A549 (cell line): ENCODE measurements at regions not wholly inside any gene's neighbourhood (a gene's known extent, or its start where the extent isn't known, plus 50 kb on each side); places are given as distances from the start of the nearest gene placed in this dataset.

Experiments used
- ATAC-seq, 2 experiments: fragments of 200-7000 bp in 1 of 2; fragments of >200 bp in 1 of 2; cut with Nextera tagmentation in 1 of 2; cut with Tn5 transposase in 1 of 2; 3 replicates each; pipeline versions ENCODE4 v1.8.0 to v1.9.1; 2018 to 2020; ENCODE audit warnings: mild to moderate bottlenecking in 1 of 2, moderate library complexity in 1 of 2
- CTCF ChIA-PET: fragments of 300-600 bp; sonication (Branson Sonifier 250); formaldehyde crosslinking; extraction: SDS; loops from one replicate; lab custom pipeline; 2021; ENCODE audit warnings: antibody characterized with exemption, inconsistent platforms; lab: Yijun Ruan, JAX
- POLR2A ChIA-PET: fragments of 350-600 bp; formaldehyde crosslinking; extraction: SDS; loops from one replicate; lab custom pipeline; 2021; ENCODE audit warnings: antibody characterized with exemption, inconsistent platforms; lab: Yijun Ruan, JAX
- DNase-seq, 2 experiments: peaks; one replicate each; pipeline versions ENCODE4 v3.0.0 to v3.0.0-alpha.2; 2011 to 2016; ENCODE audit warnings: low read depth in 1 of 2, low spot score in 1 of 2
- FAIRE-seq: peaks from 2 replicates; lab custom pipeline; 2011; peaks lifted over from hg19 to GRCh38; lab: Jason Lieb, UNC
- H3K27ac ChIP-seq, 2 experiments: fragments of >200 bp; sonication (Bioruptor Twin); formaldehyde crosslinking; 3 replicates each; pipeline ENCODE4 v1.5.1; 2016 to 2017
- H3K4me1 ChIP-seq: fragments of >200 bp; sonication (Bioruptor Twin); formaldehyde crosslinking; 3 replicates; pipeline ENCODE4 v1.6.1; 2016
- H3K4me2 ChIP-seq: fragments of >200 bp; sonication (Bioruptor Twin); formaldehyde crosslinking; 3 replicates; pipeline ENCODE4 v1.6.1; 2016
- H3K4me3 ChIP-seq: fragments of >200 bp; sonication (Bioruptor Twin); formaldehyde crosslinking; 3 replicates; pipeline ENCODE4 v1.5.1; 2016
- H3K9me3 ChIP-seq: fragments of >200 bp; sonication (Bioruptor Twin); formaldehyde crosslinking; 3 replicates; pipeline ENCODE4 v1.6.1; 2016
- CEBPB ChIP-seq, 2 experiments: fragments of >200 bp in 1 of 2; sonication (Bioruptor Twin) in 1 of 2; formaldehyde crosslinking in 1 of 2; IDR thresholded peaks; 2 replicates each; pipeline ENCODE4 v1.6.1; 2012 to 2016
- EP300 ChIP-seq, 2 experiments: fragments of >200 bp; sonication (Bioruptor Twin); formaldehyde crosslinking; IDR thresholded peaks; 2 replicates in 1 of 2; 3 replicates in 1 of 2; pipeline ENCODE4 v1.6.1; 2016 to 2017
- ESRRA ChIP-seq: fragments of 150-350 bp; IDR thresholded peaks from 2 replicates; pipeline ENCODE4 v1.6.1; 2014; ENCODE audit warnings: mild to moderate bottlenecking, low read length, borderline replicate concordance
- FOSB ChIP-seq: fragments of 250-450 bp; sonication (Bioruptor Pico); IDR thresholded peaks from 2 replicates; pipeline ENCODE4 v1.5.0; 2020; ENCODE audit warnings: mild to moderate bottlenecking, moderate library complexity
- FOSL2 ChIP-seq, 2 experiments: fragments of 450-650 bp in 1 of 2; fragments of >200 bp in 1 of 2; sonication (Bioruptor Twin) in 1 of 2; formaldehyde crosslinking; IDR thresholded peaks; 2 replicates each; pipeline versions ENCODE4 v1.5.0 to v1.6.1; 2016 to 2020; ENCODE audit warnings: mild to moderate bottlenecking in 1 of 2, moderate library complexity in 1 of 2
- GATA3 ChIP-seq: IDR thresholded peaks from 2 replicates; pipeline ENCODE4 v1.6.1; 2012; ENCODE audit warnings: borderline replicate concordance
- HEYL ChIP-seq: fragments of 250-450 bp; sonication (Bioruptor Pico); IDR thresholded peaks from 2 replicates; pipeline ENCODE4 v1.8.0; 2021; ENCODE audit warnings: mild to moderate bottlenecking, moderate library complexity
- HOXA7 ChIP-seq: fragments of 250-450 bp; sonication (Bioruptor Pico); IDR thresholded peaks from 2 replicates; pipeline ENCODE4 v1.5.0; 2020; ENCODE audit warnings: mild to moderate bottlenecking, moderate library complexity
- HOXB13 ChIP-seq: fragments of 250-450 bp; sonication (Bioruptor Pico); IDR thresholded peaks from 2 replicates; pipeline ENCODE4 v1.5.0; 2020; ENCODE audit warnings: low read depth, mild to moderate bottlenecking, moderate library complexity
- HOXB5 ChIP-seq: fragments of 250-450 bp; sonication (Bioruptor Pico); IDR thresholded peaks from 2 replicates; pipeline ENCODE4 v1.5.0; 2020; ENCODE audit warnings: mild to moderate bottlenecking, moderate library complexity
- JUN ChIP-seq, 2 experiments: fragments of >200 bp; sonication (Bioruptor Twin); formaldehyde crosslinking; IDR thresholded peaks; 2 replicates in 1 of 2; 3 replicates in 1 of 2; pipeline ENCODE4 v1.6.1; 2016 to 2017
- JUNB ChIP-seq: fragments of >200 bp; sonication (Bioruptor Twin); formaldehyde crosslinking; IDR thresholded peaks from 2 replicates; pipeline ENCODE4 v1.6.1; 2016
- MAFK ChIP-seq: fragments of 450-650 bp; IDR thresholded peaks from 2 replicates; pipeline ENCODE4 v1.6.1; 2014; ENCODE audit not compliant: partially characterized antibody
- MYC ChIP-seq: IDR thresholded peaks from 2 replicates; pipeline ENCODE4 v1.6.1; 2012; ENCODE audit warnings: mild to moderate bottlenecking, inconsistent platforms, low read length, improper control_type of control experiment, borderline replicate concordance
- NPAS2 ChIP-seq: fragments of 250-450 bp; sonication (Bioruptor Pico); IDR thresholded peaks from 2 replicates; pipeline ENCODE4 v1.8.0; 2022; ENCODE audit warnings: mild to moderate bottlenecking, moderate library complexity, borderline replicate concordance
- PHF8 ChIP-seq: fragments of 200-600 bp; sonication (generic); IDR thresholded peaks from 2 replicates; pipeline ENCODE4 v1.6.1; 2016; ENCODE audit warnings: low read depth, mild to moderate bottlenecking, antibody characterized with exemption, moderate library complexity, borderline replicate concordance
- RAD21 ChIP-seq, 2 experiments: fragments of >200 bp in 1 of 2; sonication (Bioruptor Twin) in 1 of 2; formaldehyde crosslinking in 1 of 2; IDR thresholded peaks in 1 of 2; conservative IDR thresholded peaks in 1 of 2; 2 replicates in 1 of 2; 3 replicates in 1 of 2; pipeline ENCODE4 v1.6.1; 2012 to 2018; ENCODE audit warnings: inconsistent platforms in 1 of 2
- RARB ChIP-seq: fragments of 250-450 bp; sonication (Bioruptor Pico); IDR thresholded peaks from 2 replicates; pipeline ENCODE4 v1.8.0; 2021; ENCODE audit warnings: mild to moderate bottlenecking, moderate library complexity
- RNF2 ChIP-seq: fragments of 200-600 bp; sonication (generic); IDR thresholded peaks from 2 replicates; pipeline ENCODE4 v1.6.1; 2016; ENCODE audit warnings: low read depth, mild to moderate bottlenecking, antibody characterized with exemption, moderate library complexity, borderline replicate concordance
- SMC3 ChIP-seq: fragments of >200 bp; sonication (Bioruptor Twin); formaldehyde crosslinking; IDR thresholded peaks from 3 replicates; pipeline ENCODE4 v1.6.1; 2018; ENCODE audit warnings: inconsistent platforms
- SREBF2 ChIP-seq: fragments of 450-650 bp; IDR thresholded peaks from 2 replicates; pipeline ENCODE4 v1.6.1; 2014; ENCODE audit warnings: mild to moderate bottlenecking, moderate library complexity
- TP53 ChIP-seq: fragments of 250-450 bp; sonication (Bioruptor Pico); IDR thresholded peaks from 2 replicates; pipeline ENCODE4 v1.5.0; 2021; ENCODE audit warnings: mild to moderate bottlenecking, moderate library complexity
- USF2 ChIP-seq: fragments of 450-650 bp; IDR thresholded peaks from 2 replicates; pipeline ENCODE4 v1.6.1; 2014; ENCODE audit warnings: antibody characterized with exemption
- WGBS: methylation state at CpG from one replicate; pipeline ENCODE4 v1.1.6; 2017; ENCODE audit errors: missing lambda C conversion rate; 5-methylcytosine and 5-hydroxymethylcytosine counted together
- TF ChIP-seq, protein P1 (sequence below): fragments of 150-350 bp; IDR thresholded peaks from 2 replicates; pipeline ENCODE4 v1.6.1; 2014; ENCODE audit warnings: low read depth, mild to moderate bottlenecking, low read length
- TF ChIP-seq, protein P2 (sequence below): IDR thresholded peaks from 2 replicates; pipeline ENCODE4 v1.6.1; 2012
- TF ChIP-seq, protein P3 (sequence below): fragments of >200 bp; sonication (Bioruptor Twin); formaldehyde crosslinking; IDR thresholded peaks from 3 replicates; pipeline ENCODE4 v1.6.1; 2016
- TF ChIP-seq, protein P4 (sequence below): fragments of 200-600 bp; sonication (generic); IDR thresholded peaks from 2 replicates; pipeline ENCODE4 v1.6.1; 2016; ENCODE audit warnings: antibody characterized with exemption, mild to moderate bottlenecking, moderate library complexity

DNA sequence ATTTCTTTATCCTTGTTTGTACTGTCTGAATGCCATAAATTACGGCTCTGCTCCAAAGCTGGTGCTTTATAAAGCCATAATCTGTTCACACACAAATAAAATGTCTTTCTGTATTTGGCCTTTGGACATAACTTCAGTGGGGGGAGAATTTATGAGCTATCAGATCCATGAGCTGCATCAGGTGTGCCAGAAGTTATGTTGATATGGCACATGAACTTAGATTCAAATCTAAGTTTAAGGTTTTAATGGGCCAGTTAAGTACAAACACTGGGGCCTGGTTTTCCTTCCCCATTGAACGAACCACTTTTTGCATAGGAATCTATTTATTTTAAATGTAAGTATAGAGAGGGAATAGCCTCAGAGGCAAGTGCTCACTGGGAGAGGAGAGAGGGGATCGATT lies 239.9 kb downstream of the NFKBIZ start:
- H3K4me1 ChIP-seq: peaks cover 32% of the 10 kb centered on the region
- peak overlapping the region; percentile 82 to 86 for H3K27ac ChIP-seq
- DNase-seq (peak in 1 of 2 experiments; percentile 15), FAIRE-seq (no peak), ATAC-seq (peak in 1 of 2 experiments; percentile 5; a peak in 2 of 6 replicates)
- 42% methylated on average over 3 of the region's 3 CpGs for WGBS
- peak overlapping the region; percentile 65 for H3K4me2 ChIP-seq
- POLR2A ChIA-PET: interaction anchor here (1.0 to 2.0 kb wide), 3 partner anchors 92 to 240 kb away, joined by 3 to 12 read pairs (median 6); partner anchors contain the start of gene NFKBIZ
- no peak overlapping the region for H3K4me3 ChIP-seq
- peak; percentile 17; the same call in 1 of the 2 replicates for TF ChIP-seq HOXB5 (CRISPR knock-in tag)
- no peak for TF ChIP-seq TP53 (CRISPR knock-in tag)
- 0 out of 2 replicates have a peak, but pooled peaks have one; percentile 49 for TF ChIP-seq FOSB (CRISPR knock-in tag)
- peak; percentile 34; the same call in 1 of the 2 replicates for TF ChIP-seq HOXB13 (CRISPR knock-in tag)
- H3K9me3 ChIP-seq: no peaks in the 10 kb centered on the region
- CTCF ChIA-PET: interaction anchor here (0.6 to 2.8 kb wide), 6 partner anchors 9 to 275 kb away, joined by 3 to 9 read pairs (median 3); no protein-coding TSS in a partner anchor

DNA sequence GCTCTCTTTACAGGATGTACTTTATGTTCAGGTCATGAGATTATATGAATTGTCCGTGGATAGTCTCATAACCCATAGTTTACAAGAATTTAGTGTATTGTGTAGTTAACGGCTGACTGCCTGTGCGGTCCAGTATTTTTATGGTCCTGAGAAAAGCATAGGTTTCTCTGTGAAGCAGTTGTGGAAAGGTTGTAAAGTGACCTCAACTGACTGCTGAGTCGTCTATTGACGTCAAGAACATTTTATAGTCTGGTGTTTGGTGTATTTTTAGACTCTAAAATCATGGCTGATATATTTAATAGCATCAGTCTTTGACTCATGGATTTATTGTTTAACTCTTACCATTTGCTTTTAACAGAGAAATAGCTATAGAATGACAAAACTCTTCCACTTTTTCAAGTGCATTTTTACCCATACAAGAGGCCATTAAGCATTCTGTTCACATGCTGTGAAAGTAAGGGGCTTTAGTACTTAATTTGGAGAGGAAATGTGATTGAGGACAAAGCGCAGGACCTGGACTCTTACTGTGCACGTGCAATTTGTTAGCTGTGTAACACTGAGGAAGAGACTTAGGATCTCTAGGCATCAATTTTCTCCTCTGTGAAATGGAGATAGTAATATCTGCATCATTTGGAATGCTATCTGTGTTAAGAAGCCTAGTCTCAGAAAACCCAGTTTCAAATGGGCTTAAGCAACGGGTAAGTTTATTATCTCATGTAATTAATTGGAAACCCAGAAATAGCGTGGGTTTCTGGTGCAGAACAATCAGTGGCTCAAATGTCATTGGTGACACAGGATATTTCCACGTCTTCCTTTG lies 240.8 kb downstream of the NFKBIZ start:
- FAIRE-seq: no peak
- Histone ChIP-seq H3K4me2 (peak overlapping the region; percentile 65), H3K4me1 (peaks cover 32% of the 10 kb centered on the region), H3K4me3 (no peak overlapping the region), H3K27ac (peak overlapping the region; percentile 82 to 86), H3K9me3 (no peaks in the 10 kb centered on the region)
- 19% methylated on average over 10 of the region's 10 CpGs for WGBS
- POLR2A ChIA-PET: interaction anchor here (0.8 to 2.0 kb wide), 3 partner anchors 89 to 241 kb away, joined by 6 to 12 read pairs (median 7); partner anchors contain the start of gene NFKBIZ
- ATAC-seq: peak; percentile 89 to 92
- DNase-seq: peak; percentile 20 to 91
- CTCF ChIA-PET: interaction anchor here (0.6 to 2.8 kb wide), 6 partner anchors 10 to 276 kb away, joined by 3 to 9 read pairs (median 3); no protein-coding TSS in a partner anchor
- TF ChIP-seq USF2: no peak
- TF ChIP-seq, protein P1, sequence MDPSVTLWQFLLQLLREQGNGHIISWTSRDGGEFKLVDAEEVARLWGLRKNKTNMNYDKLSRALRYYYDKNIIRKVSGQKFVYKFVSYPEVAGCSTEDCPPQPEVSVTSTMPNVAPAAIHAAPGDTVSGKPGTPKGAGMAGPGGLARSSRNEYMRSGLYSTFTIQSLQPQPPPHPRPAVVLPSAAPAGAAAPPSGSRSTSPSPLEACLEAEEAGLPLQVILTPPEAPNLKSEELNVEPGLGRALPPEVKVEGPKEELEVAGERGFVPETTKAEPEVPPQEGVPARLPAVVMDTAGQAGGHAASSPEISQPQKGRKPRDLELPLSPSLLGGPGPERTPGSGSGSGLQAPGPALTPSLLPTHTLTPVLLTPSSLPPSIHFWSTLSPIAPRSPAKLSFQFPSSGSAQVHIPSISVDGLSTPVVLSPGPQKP: no peak
- peak; percentile 32; the same call in 1 of the 2 replicates for TF ChIP-seq FOSB (CRISPR knock-in tag)
- peak; percentile 52; the same call in 2 of the 3 replicates for TF ChIP-seq SMC3
- TF ChIP-seq GATA3: peak; percentile 92
- TF ChIP-seq SREBF2: no peak
- TF ChIP-seq JUNB: peak; percentile 97
- TF ChIP-seq EP300 (IDR thresholded peaks at IDR 0.05): peak; percentile 97 to 98
- TF ChIP-seq HOXA7 (CRISPR knock-in tag): peak; percentile 42; the same call in 1 of the 2 replicates
- no peak for TF ChIP-seq RNF2
- TF ChIP-seq FOSL2 (IDR thresholded peaks at IDR 0.05): peak; percentile 88
- TF ChIP-seq FOSL2 (CRISPR knock-in tag; IDR thresholded peaks at IDR 0.05): peak; percentile 93
- no peak for TF ChIP-seq PHF8
- TF ChIP-seq HEYL (CRISPR knock-in tag): peak; percentile 9; the same call in 1 of the 2 replicates
- peak in 1 of 2 experiments; percentile 76; a peak in 3 of 5 replicates for TF ChIP-seq RAD21 (conservative IDR thresholded peaks at IDR 0.05 in 1 of 2, IDR thresholded peaks at IDR 0.05 in 1 of 2)
- TF ChIP-seq NPAS2 (CRISPR knock-in tag): no peak
- peak; percentile 15 to 24; a peak in 1 of 4 replicates for TF ChIP-seq CEBPB (IDR thresholded peaks at IDR 0.05)
- TF ChIP-seq HOXB5 (CRISPR knock-in tag): peak; percentile 47
- TF ChIP-seq MAFK: peak; percentile 26
- TF ChIP-seq, protein P2, sequence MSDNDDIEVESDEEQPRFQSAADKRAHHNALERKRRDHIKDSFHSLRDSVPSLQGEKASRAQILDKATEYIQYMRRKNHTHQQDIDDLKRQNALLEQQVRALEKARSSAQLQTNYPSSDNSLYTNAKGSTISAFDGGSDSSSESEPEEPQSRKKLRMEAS: peak; percentile 55
- TF ChIP-seq, protein P3, sequence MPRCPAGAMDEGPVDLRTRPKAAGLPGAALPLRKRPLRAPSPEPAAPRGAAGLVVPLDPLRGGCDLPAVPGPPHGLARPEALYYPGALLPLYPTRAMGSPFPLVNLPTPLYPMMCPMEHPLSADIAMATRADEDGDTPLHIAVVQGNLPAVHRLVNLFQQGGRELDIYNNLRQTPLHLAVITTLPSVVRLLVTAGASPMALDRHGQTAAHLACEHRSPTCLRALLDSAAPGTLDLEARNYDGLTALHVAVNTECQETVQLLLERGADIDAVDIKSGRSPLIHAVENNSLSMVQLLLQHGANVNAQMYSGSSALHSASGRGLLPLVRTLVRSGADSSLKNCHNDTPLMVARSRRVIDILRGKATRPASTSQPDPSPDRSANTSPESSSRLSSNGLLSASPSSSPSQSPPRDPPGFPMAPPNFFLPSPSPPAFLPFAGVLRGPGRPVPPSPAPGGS: peak; percentile 93; the same call in 2 of the 3 replicates
- TF ChIP-seq, protein P4, sequence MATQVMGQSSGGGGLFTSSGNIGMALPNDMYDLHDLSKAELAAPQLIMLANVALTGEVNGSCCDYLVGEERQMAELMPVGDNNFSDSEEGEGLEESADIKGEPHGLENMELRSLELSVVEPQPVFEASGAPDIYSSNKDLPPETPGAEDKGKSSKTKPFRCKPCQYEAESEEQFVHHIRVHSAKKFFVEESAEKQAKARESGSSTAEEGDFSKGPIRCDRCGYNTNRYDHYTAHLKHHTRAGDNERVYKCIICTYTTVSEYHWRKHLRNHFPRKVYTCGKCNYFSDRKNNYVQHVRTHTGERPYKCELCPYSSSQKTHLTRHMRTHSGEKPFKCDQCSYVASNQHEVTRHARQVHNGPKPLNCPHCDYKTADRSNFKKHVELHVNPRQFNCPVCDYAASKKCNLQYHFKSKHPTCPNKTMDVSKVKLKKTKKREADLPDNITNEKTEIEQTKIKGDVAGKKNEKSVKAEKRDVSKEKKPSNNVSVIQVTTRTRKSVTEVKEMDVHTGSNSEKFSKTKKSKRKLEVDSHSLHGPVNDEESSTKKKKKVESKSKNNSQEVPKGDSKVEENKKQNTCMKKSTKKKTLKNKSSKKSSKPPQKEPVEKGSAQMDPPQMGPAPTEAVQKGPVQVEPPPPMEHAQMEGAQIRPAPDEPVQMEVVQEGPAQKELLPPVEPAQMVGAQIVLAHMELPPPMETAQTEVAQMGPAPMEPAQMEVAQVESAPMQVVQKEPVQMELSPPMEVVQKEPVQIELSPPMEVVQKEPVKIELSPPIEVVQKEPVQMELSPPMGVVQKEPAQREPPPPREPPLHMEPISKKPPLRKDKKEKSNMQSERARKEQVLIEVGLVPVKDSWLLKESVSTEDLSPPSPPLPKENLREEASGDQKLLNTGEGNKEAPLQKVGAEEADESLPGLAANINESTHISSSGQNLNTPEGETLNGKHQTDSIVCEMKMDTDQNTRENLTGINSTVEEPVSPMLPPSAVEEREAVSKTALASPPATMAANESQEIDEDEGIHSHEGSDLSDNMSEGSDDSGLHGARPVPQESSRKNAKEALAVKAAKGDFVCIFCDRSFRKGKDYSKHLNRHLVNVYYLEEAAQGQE: no peak
- no peak for TF ChIP-seq ESRRA
- TF ChIP-seq RARB (CRISPR knock-in tag): no peak
- TF ChIP-seq MYC: no peak
- peak; percentile 88 to 98 for TF ChIP-seq JUN (IDR thresholded peaks at IDR 0.05)
